Fibroblast of skin of left biceps (primary cell): ENCODE measurements at regions not wholly inside any gene's neighbourhood (a gene's known extent, or its start where the extent isn't known, plus 50 kb on each side); places are given as distances from the start of the nearest gene placed in this dataset.
A peak's percentile ranks its signal among the peaks of the same experiment; 100 is the strongest.

Experiments used
- DNase-seq, 2 experiments: peaks; one replicate each; pipeline ENCODE4 v3.0.0-alpha.2; 2013; ENCODE audit warnings: low read depth in 2 of 2

DNA sequence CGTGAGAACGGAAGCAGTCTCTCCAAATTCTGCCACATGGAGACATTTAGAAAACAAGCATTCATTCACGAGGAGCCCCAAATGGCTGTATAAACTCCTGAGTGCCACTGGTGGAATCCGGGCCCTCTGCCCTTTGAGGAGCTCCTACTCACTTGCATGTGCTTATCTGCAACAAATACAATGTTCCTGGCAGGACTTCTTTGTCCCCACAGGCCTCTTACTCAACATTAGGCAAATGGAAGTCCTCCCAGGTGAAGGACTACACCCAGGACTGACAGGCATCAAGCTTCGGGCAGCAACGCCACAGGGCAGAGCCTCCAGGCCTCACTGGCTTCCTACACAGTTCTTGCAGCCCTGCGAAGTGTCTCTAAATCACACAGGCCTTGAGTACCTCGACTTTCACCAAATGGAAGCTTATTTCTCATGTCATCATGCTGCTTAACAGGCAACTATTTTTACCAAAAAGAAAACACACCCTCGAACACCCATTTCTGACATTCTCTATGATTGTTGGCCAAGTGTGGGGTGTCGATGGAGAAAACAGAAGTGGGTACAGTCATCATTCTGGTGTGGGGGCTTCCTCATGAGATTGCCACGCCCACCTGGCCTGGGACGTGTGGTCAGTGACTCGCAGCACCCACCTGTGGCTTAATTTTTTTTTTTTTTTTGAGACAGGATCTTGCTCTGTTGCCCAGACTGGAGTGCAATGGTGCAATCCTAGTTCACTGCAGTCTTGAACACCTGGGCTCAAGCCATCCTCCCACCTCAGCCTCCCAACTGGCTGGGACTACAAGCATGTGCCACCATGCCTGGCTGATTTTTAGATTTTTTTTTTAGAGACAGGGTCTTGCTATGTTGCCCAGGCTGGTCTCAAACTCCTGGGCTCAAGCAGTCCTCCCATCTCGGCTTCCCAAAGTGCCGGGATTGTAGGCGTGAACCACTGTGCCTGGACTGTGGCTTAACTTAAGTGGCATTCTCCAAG, 186.8 kb upstream of the GLI2 start:
- DNase-seq, result no peak

DNA sequence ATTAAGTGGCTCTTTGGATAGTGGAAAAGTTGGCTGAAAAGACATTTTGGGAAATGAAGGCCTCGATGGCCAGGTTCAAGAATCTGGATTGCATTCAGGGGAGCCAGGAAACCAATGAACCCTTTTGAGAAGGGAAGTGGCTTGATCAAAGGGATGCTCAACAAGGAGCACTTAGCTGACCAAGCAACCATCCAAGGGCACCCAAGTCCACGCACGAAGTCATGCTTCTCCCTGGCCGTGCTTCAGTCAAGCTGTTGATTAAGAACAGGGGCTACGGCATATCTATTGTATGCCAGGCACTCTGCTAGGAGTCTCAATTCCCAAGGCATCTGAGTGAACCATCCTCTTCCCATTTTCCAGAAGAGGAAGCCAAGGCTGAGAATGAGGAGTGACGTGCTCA, 185.8 kb upstream of the GLI2 start:
- no peak for DNase-seq

DNA sequence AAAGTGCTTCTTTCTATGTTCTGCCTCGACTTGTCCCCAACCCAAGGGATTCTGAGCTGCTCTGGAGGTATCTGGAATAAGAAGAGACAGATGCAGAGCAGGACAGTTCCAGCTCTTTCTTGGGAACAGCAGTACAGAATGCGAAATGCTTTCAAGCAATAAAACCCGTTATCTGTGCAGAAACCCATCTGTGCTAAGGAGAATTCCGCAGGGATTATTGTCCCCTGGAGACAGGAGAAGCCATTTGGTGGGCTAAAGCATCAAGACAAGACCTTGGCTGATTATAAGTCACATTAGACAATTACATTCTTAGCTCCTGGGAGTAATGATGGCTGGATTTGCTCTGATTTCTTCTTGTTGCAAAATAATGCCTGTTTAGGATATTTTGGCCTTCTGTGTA, 185.4 kb upstream of the GLI2 start:
- no peak for DNase-seq

DNA sequence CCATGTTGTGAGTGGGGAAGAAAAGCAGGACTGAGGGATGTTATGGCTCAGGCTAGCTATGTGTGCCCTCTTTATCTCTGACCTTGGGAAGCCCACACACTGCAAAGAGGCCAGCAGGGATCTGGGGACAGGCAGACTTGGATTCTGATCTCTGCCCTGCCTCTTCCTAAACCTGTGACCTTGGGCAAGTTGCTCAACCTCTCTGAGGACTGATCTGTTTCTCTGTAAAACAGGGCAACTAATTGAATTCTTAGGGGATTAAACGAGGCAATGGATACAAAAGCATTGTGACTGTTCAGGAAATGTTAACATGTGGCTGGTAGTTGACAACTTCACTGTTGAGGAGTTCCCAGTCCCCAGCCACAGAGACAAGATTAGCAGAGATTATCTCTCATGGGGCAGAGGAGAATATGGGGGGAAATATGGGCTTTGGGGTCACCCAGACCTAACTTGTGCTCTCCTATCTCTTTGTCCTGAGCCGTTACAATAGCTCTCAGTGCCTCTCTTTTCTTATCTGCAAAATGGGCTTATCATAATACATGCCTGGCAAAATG, 184.7 kb upstream of the GLI2 start:
- no peak for DNase-seq

DNA sequence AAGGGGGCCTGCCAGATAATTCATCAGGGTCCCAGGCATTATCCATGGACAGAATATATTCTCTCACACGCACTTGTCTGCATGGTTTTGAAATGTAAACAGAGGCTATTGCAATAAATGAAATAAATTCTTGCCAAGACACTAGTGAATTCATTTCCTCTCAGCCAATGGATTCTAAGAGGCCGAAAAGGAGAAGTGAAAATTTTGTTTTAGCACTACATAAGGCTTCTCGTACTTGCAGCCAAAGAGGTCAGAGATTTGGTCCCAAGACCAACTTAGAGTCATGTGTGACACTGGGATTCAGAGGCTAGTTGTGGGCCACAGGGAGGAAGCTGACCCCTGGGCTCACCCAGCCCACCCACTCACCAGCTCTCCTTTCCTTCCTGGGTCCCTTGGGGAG, 184.1 kb upstream of the GLI2 start:
- DNase-seq, result no peak

DNA sequence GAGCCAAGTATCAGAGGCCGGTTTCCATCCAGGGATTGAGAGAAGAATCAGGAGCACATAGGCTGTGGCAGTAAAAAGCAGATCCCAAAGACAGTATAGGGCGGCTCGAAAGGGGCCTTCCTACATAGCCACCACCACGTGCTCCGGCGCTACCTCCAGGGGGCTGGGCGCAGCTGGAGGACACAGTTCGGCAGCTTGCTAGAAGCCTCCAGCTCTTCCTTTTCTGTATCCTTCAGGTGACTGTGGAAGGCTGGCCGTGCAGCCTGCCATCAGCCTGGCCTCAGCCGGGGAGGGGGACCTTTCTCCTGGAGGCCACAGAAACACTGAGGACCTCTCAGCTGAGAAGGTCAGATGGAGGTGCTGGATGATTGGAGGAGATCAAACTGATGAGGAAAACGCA, 183.6 kb upstream of the GLI2 start:
- no peak for DNase-seq

DNA sequence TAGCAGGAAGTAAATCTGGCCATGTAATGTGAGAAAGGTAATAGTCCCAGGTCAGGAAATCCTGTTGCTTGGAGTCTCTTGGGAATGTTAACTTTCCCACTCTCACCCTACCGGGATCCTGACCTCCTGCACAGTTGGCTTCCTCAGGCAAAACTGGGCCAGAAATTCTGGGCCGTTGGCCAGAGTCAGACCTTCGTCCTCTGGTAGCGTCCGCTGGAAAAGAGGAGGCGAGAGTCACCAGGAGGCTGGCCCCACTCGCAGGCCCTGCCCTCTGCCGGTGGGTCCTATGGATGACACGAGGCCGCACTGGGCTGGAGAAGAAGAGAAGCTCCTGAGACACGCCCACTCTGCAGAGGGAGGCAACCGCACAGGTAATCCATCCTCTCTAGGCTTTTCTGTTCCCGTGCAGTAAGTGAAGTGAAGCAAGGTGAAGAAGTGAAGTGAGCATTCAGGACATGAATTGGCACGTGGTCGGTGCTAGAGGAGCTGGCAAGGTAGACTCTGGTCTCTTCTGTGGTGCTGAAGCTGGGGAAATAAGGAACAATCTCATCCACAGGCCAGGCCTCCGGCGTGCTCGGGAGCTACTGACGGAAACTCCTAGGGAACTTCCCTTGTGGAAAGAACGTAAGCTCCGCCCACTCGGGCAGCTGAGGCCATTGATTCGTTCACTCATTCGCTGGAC, 182.7 kb upstream of the GLI2 start:
- no peak for DNase-seq

DNA sequence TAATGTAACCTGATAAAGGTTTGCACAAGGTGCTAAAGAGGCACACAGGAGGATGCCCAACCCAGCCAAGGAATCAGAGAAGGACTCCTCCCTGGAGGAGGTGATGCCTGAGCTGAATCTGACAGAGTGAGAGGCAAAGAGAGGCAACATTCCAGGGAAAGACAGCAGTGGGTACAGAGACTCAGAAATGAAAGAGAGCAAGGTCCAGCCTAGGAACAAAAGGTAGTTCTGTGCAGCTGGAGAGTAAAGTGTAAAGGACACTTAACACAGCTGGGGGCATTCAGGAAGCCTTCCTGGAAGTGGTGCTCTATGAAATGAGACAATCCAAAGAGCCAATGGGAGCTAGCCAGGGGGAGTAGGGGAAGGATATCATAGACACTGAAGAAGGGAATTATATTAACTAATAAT, 181.0 kb upstream of the GLI2 start:
- no peak for DNase-seq

DNA sequence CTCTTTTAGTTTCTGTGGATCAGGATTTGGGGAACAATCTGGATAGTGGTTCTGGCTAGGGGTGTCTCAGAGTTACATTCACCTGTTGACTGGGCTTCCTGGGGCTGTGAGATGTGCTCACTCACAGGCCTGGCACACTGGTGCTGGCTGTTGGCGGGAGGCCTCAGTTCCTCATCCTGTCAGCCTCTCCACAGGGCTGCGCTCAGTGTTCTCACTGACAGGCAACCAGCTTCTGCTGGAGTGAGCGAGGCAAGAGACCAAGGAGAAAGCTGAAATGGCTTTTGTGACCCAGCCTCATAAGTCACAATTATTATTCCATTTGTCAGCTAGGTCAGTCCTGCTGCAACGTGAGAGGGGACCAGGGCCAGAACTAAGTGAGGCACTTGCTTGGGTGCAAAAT, 180.6 kb upstream of the GLI2 start:
- DNase-seq, result no peak

DNA sequence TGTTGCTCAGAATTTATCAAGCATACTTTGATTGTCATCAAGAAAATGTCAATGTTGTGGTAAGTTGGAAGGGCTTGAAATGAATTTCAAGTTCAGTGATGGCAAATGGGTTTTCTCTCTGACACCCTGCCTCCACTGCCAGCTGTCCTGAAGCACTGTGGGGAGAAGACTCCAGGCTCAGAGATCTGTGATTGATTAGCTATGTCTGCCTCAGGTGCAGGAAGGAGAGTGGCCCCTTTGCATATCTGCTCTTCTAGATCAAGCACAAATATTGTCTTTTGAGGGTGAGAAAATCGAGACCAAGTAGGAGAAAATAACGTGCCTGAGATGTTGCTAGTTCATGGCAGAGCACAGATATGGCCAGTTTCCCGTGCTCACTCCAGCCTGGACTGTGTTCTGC, 178.8 kb upstream of the GLI2 start:
- DNase-seq, result no peak

DNA sequence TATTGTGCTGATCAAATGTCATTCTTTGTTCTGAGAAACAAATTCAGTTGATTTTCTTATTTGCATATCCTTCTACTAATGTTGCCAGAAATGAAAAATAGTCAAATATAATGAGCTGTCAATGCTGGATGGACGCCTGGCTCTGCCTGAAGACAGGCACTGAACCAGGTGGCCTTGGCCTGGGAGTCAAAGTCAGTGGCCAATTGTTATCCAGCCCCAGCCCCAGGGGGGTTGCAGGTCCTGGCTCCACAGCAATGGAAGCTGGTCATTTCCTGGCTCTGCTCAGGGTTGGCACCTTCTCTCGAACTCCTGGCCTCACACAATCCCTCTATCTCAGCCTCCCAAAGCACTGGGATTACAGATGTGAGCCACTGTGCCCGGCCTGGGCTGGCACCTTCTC, 176.8 kb upstream of the GLI2 start:
- no peak for DNase-seq

DNA sequence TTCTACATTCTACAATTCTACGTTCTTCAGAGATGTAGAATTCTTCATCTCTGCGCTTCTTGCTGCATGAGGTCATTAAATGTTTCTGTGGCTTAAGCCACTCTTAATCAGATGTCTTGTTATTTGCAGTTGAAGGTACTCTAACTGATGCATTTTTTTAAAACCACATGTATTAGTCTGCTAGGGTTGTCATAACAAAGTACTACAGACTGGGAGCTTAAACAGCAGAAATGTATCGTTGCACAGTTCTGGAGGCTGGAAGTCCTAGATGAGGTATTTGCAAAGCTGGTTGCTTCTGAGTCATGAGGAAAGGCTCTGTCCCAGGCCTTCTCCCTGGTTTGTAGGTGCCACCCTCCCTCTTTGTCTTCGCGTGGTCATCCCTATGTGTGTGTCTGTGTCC, 176.3 kb upstream of the GLI2 start:
- DNase-seq, result peak; percentile 96

DNA sequence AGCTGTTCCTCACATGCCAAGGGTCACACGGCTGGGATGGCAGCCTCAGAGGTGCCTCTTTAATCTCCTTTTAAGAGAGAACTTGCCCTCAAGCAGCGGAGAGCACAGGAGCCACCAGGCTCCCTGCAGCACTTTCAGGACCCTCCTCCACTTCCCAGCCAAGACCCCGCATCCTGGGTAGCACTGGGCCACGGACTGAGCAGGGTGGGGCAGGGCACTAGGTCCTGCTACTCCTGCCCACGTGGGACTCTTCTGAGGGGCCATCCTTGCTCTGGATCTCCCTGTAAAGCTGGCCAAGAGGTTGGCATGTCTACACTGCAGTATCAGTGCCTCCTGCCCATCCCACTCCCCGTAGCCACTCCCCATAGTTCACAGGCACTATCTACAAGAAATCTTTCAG, 175.3 kb upstream of the GLI2 start:
- DNase-seq, result no peak

DNA sequence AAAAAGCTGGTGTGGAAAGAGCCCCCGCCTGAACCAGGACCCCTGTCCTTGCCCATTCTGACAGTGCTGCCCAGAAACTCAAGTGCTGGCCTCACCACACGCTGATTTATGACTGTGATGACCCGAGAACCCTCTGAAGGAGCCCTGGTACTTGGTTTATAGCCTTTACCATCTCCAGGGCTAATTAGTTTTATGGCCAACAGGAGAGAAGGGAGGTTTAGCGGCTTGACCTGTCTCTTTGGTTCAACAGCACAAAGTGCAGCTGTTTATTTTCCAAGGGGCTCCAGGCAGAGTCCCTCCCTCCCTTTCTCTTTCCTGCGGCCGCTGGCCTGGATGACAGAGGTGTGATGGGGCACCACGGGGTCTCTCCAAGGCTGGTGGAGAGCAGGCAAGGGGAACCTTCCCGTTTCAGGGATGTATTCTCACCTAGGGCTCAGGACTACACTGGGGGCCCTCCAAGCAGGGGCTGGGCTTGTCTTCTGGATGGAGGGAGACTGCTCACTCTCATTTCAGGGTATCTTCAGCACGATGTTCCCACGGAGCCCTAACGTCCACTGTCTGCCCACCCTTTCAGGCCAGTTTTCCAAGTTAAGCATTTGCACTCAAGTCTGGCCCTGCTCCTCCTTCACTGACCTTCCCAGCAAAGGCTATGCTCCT, 174.2 kb upstream of the GLI2 start:
- no peak for DNase-seq

DNA sequence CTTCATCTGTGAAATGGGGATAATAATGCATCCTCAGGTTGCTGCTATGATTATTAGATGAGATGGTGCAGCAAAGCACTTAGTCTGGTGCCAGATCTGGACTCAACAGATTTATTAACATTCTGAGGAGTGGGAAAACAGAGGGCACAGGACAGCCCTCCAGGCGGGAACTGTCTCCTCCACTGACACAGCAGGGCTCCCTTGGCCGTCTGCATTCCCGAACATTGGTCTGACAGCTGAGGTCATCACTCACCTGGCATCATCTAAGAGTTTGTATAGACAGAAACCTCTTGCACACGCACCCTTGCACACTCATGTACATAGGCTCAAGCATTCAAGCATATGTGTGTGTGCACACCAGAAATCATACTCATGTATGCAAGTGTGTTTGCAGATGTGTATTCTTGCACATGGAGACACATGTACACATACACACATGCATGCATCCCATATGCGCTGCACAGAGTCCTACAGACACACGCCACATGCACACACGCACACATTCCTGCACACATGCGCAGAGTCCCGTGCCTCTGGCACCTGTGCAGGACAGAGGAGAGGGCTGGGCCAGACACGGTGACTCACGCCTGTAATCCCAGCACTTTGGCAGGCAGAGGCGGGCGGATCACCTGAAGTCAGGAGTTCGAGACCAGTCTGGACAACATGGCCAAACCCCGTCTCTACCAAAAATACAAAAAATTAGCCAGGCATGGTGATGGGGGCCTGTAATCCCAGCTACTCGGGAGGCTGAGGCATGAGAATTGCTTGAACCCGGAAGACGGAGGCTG, 173.3 kb upstream of the GLI2 start:
- DNase-seq, result no peak

DNA sequence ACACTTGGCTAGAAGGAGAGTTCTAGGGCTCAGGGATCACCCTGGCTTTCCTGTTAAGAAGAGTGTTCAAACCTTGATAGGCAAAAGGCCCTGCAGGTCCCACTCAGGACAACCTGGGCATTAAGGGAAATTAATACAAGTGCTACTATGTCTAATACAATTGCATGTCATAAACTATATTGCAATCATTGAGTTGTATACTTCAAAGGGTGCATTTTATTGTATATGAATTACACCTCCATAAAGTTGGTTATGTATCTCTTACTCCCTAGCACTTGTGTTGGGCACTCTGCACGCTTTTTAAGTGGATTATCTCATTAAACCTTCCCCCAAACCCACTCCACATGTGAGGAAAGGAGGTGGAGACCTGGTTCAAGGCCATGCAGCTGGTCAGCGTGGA, 172.1 kb upstream of the GLI2 start:
- DNase-seq, result no peak

DNA sequence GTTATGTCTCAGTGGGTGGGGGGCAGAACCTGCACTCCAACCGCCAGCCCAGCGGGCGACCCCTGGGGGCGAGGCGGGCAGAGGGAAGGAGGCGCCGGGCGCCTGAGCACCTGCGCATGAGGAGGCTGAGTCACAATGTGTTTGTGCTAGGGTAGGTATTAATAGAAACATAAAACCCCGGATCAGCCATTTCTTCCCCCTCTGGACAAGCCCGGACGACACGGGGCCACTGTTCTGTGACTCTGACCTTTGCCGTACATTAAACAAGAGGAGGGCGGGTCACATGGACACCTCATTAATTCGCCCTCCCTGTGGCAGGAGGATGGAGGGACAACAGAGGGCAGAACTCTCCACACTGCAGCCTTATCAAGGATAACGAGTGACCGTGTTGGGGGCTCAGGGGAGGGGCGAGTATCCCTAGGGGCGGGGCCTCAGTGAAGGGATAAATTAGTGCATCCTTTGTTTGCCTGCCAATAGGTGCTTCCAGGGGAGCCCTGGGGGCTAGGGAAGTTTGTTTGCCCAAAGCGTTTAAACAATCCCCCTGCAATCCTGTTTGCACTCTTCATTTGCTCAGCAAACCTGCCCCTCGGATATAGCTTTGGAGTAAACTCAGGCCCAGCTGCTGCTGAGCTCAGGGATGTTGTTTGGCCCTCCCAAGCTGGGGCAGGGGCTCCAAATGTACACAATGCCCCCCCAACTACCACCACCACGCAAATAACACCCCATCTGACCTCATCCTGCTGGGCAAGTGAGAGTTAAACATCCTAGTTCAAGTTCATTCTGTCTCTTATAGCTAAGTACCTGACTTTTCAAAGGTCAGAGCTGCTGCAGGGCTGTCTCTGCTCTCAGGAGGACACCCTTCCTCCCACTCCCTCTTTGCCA, 171.2 kb upstream of the GLI2 start:
- no peak for DNase-seq

DNA sequence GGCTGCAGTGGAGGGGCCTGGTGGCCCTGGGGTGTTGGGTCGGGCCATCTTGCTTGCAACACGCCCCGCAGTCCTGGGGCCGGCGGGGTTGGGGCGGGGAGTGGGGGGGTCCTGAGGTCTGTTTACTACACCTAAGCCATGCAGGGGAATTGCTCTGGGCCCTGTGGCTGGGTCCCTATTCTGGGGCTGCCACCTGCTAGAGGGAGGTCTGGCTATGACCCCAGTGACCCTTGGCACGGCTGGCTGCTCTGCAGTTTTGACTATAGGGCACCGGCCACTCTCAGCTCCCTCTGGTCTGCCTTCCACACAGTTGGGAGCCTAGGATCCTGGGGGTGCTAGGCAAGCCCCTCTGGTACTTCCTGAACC, 170.6 kb upstream of the GLI2 start:
- DNase-seq, result no peak

DNA sequence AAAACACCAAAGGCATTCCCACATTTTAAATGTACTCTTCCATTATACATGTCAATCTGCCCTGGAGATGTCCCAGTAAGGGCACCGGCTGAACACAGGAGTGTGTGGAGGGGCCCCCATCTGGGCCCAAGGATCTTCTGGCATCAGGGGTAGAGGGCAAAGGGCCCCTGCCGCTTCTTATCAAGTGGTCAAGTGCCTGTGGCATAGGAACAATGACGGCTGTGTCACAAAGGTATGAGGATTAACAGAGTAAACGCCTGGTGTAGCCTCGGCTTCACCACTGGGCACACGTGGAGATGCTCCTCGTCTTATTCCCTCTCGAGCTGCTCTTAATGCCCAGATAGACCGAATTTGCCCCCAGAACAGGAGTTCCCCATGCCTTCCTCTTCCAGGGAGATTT, 169.7 kb upstream of the GLI2 start:
- no peak for DNase-seq

DNA sequence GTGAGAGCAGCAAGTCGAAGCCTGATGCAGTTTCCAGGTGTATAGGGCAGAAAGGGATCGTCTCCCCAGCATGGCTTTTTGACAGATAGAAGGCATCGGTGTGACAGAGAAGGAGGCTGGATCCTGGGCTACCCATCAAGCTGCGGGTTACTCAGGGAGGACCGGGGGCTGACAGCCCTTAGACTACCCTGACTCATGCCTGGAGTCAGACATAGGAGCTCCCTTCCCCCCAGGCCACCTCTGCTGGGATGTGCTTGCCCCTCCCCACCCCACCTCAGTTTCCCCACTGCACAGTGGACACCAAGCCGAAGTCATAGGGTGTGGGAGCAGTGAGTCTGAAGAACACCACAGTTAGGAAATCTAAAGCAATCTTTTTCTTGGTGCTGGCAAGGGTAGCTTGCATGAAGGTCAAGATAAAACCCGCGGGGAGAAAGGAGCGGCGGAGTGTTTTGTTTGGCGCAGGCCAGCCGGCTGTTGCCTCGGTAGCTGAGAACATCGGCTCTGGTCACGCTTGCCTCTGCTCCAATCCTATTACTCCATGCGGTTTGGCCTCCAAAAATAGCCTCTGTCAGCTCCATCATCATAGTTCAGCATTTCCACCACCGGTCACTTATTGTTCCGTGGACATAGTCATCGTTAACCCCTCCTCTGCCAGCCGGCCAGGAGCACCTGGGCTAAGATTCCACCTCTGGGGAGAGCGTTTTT, 169.2 kb upstream of the GLI2 start:
- DNase-seq, result no peak
